ENCODE measurements at regions not wholly inside any gene's neighbourhood (a gene's known extent, or its start where the extent isn't known, plus 50 kb on each side); places are given as distances from the start of the nearest gene placed in this dataset.

- no peak overlapping the region for H3K4me3 ChIP-seq (ENCODE audit: low read depth in 1 of 2, low read length in 1 of 2)
- H3K27ac ChIP-seq: no peak overlapping the region
- no peaks in the 10 kb centered on the region for H3K4me1 ChIP-seq (ENCODE audit: control insufficient read depth in 1 of 2, insufficient read depth in 1 of 2, low read depth in 1 of 2, low read length in 1 of 2)
- H3K9me3 ChIP-seq: no peaks in the 10 kb centered on the region
- TF ChIP-seq CTCF (IDR thresholded peaks at IDR 0.05): no peak
- peaks cover 21% of the 10 kb centered on the region for H3K27me3 ChIP-seq
- H3K36me3 ChIP-seq: no peaks in the 10 kb centered on the region
These were observed 86.2 kb downstream of the COPS8 start for GRCh38 chr2:237171881-237172280.

- no peak overlapping the region for H3K4me3 ChIP-seq (ENCODE audit: low read depth in 1 of 2, low read length in 1 of 2)
- no peaks in the 10 kb centered on the region for H3K4me1 ChIP-seq (ENCODE audit: control insufficient read depth in 1 of 2, insufficient read depth in 1 of 2, low read depth in 1 of 2, low read length in 1 of 2)
- no peak overlapping the region for H3K27ac ChIP-seq
- no peak for TF ChIP-seq CTCF (IDR thresholded peaks at IDR 0.05)
- H3K9me3 ChIP-seq: no peaks in the 10 kb centered on the region
- peaks cover 30% of the 10 kb centered on the region for H3K27me3 ChIP-seq
- H3K36me3 ChIP-seq: no peaks in the 10 kb centered on the region
These were observed 91.4 kb downstream of the COPS8 start for GRCh38 chr2:237177052-237177451.

- H3K4me3 ChIP-seq (ENCODE audit: low read depth in 1 of 2, low read length in 1 of 2): no peak overlapping the region
- peaks cover 29% of the 10 kb centered on the region for H3K27me3 ChIP-seq
- H3K36me3 ChIP-seq: no peaks in the 10 kb centered on the region
- H3K27ac ChIP-seq: no peak overlapping the region
- no peaks in the 10 kb centered on the region for H3K9me3 ChIP-seq
- H3K4me1 ChIP-seq (ENCODE audit: control insufficient read depth in 1 of 2, insufficient read depth in 1 of 2, low read depth in 1 of 2, low read length in 1 of 2): no peaks in the 10 kb centered on the region
- TF ChIP-seq CTCF (IDR thresholded peaks at IDR 0.05): no peak
These were observed 92.3 kb downstream of the COPS8 start for GRCh38 chr2:237177986-237178385.

- Histone ChIP-seq H3K9me3 (no peaks in the 10 kb centered on the region), H3K27ac (no peak overlapping the region), H3K4me3 (ENCODE audit: low read depth in 1 of 2, low read length in 1 of 2) (no peak overlapping the region), H3K27me3 (peaks cover 33% of the 10 kb centered on the region), H3K36me3 (no peaks in the 10 kb centered on the region), H3K4me1 (ENCODE audit: control insufficient read depth in 1 of 2, insufficient read depth in 1 of 2, low read depth in 1 of 2, low read length in 1 of 2) (no peaks in the 10 kb centered on the region)
- TF ChIP-seq CTCF (IDR thresholded peaks at IDR 0.05): no peak
These were observed 92.7 kb downstream of the COPS8 start for GRCh38 chr2:237178396-237178795.

GRCh38 chr2:237179161-237179560 lies 93.5 kb downstream of the COPS8 start:
- Histone ChIP-seq H3K27ac (no peak overlapping the region), H3K4me3 (ENCODE audit: low read depth in 1 of 2, low read length in 1 of 2) (no peak overlapping the region), H3K9me3 (no peaks in the 10 kb centered on the region), H3K4me1 (ENCODE audit: control insufficient read depth in 1 of 2, insufficient read depth in 1 of 2, low read depth in 1 of 2, low read length in 1 of 2) (no peaks in the 10 kb centered on the region), H3K36me3 (no peaks in the 10 kb centered on the region), H3K27me3 (peaks cover 33% of the 10 kb centered on the region)
- TF ChIP-seq CTCF (IDR thresholded peaks at IDR 0.05): no peak

GRCh38 chr2:237180187-237180586 lies 94.5 kb downstream of the COPS8 start:
- no peak for TF ChIP-seq CTCF (IDR thresholded peaks at IDR 0.05)
- Histone ChIP-seq H3K4me1 (ENCODE audit: control insufficient read depth in 1 of 2, insufficient read depth in 1 of 2, low read depth in 1 of 2, low read length in 1 of 2) (no peaks in the 10 kb centered on the region), H3K27me3 (peaks cover 33% of the 10 kb centered on the region), H3K36me3 (no peaks in the 10 kb centered on the region), H3K4me3 (ENCODE audit: low read depth in 1 of 2, low read length in 1 of 2) (no peak overlapping the region), H3K9me3 (no peaks in the 10 kb centered on the region), H3K27ac (no peak overlapping the region)
